Endothelial cell of umbilical vein (primary cell): ENCODE measurements at regions not wholly inside any gene's neighbourhood (a gene's known extent, or its start where the extent isn't known, plus 50 kb on each side); places are given as distances from the start of the nearest gene placed in this dataset.

ENCODE experiments used
- CTCF ChIP-seq, 2 donors: IDR thresholded peaks; 1 replicate in 1 of 2; 2 replicates in 1 of 2; pipeline ENCODE4 v1.5.1; 2011; ENCODE audit warnings: low read length in 2 of 2, mild to moderate bottlenecking in 2 of 2, moderate library complexity in 2 of 2, control low read depth in 1 of 2, inconsistent platforms in 1 of 2, low read depth in 1 of 2; ENCODE audit not compliant: insufficient read depth in 1 of 2; ENCODE audit errors: extremely low read depth in 1 of 2
- EZH2 ChIP-seq: IDR thresholded peaks from 2 replicates; pipeline ENCODE4 v1.6.1; 2012; ENCODE audit warnings: borderline replicate concordance, low read depth, mild to moderate bottlenecking, moderate library complexity, low read length, inconsistent platforms; ENCODE audit not compliant: severe bottlenecking
- GATA2 ChIP-seq: IDR thresholded peaks from 2 replicates; pipeline ENCODE4 v1.7.0; 2011; ENCODE audit warnings: low read depth, mild to moderate bottlenecking, moderate library complexity, mixed read lengths, low read length; ENCODE audit not compliant: insufficient read length, insufficient read depth
- JUN ChIP-seq: IDR thresholded peaks from 2 replicates; pipeline ENCODE4 v1.6.1; 2011; ENCODE audit warnings: borderline replicate concordance, low read depth; ENCODE audit not compliant: insufficient read length, insufficient read depth
- MAX ChIP-seq: IDR thresholded peaks from 2 replicates; pipeline ENCODE4 v1.6.1; 2011; ENCODE audit not compliant: insufficient read depth, insufficient read length
- MYC ChIP-seq: IDR thresholded peaks from one replicate; pipeline ENCODE4 v1.6.1; 2011; ENCODE audit warnings: mild to moderate bottlenecking, low read depth, low read length
- POLR2A ChIP-seq: IDR thresholded peaks from 2 replicates; pipeline ENCODE4 v1.6.1; 2012; ENCODE audit warnings: low read depth, mild to moderate bottlenecking, control low read depth, low read length
- POLR2AphosphoS5 ChIP-seq: IDR thresholded peaks from 2 replicates; pipeline ENCODE4 v1.6.1; 2012; ENCODE audit warnings: low read depth, mild to moderate bottlenecking, control low read depth, low read length, moderate library complexity; ENCODE audit not compliant: insufficient read depth

DNA sequence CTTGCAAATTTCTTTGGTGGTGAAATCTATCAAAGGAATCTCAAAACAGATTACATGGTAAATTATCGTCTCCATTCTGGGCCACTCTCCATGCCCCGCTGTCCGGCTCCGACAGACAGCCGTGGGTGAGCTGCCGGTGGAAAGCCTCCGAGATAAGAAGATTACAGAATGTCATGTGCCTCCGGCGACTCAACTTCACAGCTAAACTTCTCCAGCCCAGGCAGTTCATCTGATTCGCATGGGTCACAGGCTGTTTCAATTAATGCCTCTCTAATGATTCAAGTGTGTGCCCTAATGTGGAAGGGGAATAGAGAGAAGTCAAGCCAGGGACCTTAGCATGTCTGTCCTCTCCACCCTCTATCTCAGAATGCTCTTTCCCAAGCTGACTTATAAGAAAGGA, 520.8 kb upstream of the ZFHX3 start:
- no peak for TF ChIP-seq CTCF (IDR thresholded peaks at IDR 0.05; ENCODE audit: extremely low read depth in 1 of 2, insufficient read depth in 1 of 2, low read depth in 1 of 2, low read length in 2 of 2)
- no peak for TF ChIP-seq POLR2AphosphoS5
- no peak for TF ChIP-seq EZH2
- TF ChIP-seq POLR2A = no peak
- TF ChIP-seq JUN = no peak
- no peak for TF ChIP-seq MYC
- TF ChIP-seq MAX = no peak
- no peak for TF ChIP-seq GATA2
